ENCODE measurements at regions not wholly inside any gene's neighbourhood (a gene's known extent, or its start where the extent isn't known, plus 50 kb on each side); places are given as distances from the start of the nearest gene placed in this dataset.
"Not testable (repeated sequence)": the region's sequence is repeated elsewhere in the genome, so short reads cannot be mapped to it uniquely, and the experiment has no call there.

GRCh38 chr2:155021618-155022017 lies 323.1 kb downstream of the KCNJ3 start:
- DNase-seq (ENCODE audit: low read depth): no peak

- DNase-seq (ENCODE audit: low read depth): no peak
Measured at GRCh38 chr2:155020246-155020645, 321.8 kb downstream of the KCNJ3 start.

GRCh38 chr2:155010925-155011324 lies 312.4 kb downstream of the KCNJ3 start:
- DNase-seq (ENCODE audit: low read depth): no peak

GRCh38 chr2:154995361-154995760 lies 296.9 kb downstream of the KCNJ3 start:
- no peak for DNase-seq (ENCODE audit: low read depth)

GRCh38 chr2:154992826-154993225 lies 294.3 kb downstream of the KCNJ3 start:
- no peak for DNase-seq (ENCODE audit: low read depth)

GRCh38 chr2:154978710-154979109 lies 280.2 kb downstream of the KCNJ3 start:
- no peak for DNase-seq (ENCODE audit: low read depth)

- DNase-seq (ENCODE audit: low read depth): no peak
Measured at GRCh38 chr2:154978244-154978643, 279.7 kb downstream of the KCNJ3 start.

GRCh38 chr2:154974041-154974440 lies 275.5 kb downstream of the KCNJ3 start:
- DNase-seq (ENCODE audit: low read depth): no peak

- no peak for DNase-seq (ENCODE audit: low read depth)
Measured at GRCh38 chr2:154963511-154963910, 265.0 kb downstream of the KCNJ3 start.

GRCh38 chr2:154961676-154962075 lies 263.2 kb downstream of the KCNJ3 start:
- no peak for DNase-seq (ENCODE audit: low read depth)

- no peak for DNase-seq (ENCODE audit: low read depth)
Measured at GRCh38 chr2:154960802-154961583, 262.5 kb downstream of the KCNJ3 start.

DNA sequence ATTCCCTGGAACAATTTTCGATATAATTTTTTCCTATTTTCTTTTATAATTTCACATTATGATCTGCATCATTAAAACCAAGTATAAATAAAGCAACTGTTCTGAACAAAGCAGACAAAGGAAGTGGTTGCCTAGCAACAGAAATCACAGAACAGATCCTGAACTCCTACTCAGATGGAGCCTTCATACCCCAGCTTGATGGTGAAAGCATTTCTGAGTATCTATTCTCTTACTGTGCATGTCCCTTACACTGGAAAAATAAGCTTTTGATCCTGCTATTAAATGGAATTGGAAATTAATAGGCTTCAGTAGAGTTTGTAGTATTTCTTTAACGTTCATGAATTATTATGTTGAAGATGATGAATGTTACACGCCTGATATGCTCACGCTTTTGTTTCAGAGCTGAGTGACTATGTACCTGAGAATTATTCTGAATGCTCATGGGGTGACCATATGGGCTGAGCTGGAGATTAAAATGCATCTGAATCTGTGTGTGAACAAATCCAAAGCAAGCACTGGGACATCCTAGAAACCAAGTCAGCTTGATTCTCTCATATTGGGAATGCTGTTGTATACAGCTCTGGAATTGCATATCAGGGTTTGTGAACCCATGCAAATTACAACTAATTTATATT lies 254.0 kb downstream of the KCNJ3 start:
- no peak for DNase-seq (ENCODE audit: low read depth)

- DNase-seq (ENCODE audit: low read depth): not testable (repeated sequence)
Measured at GRCh38 chr2:154947416-154947815, 248.9 kb downstream of the KCNJ3 start.

DNA sequence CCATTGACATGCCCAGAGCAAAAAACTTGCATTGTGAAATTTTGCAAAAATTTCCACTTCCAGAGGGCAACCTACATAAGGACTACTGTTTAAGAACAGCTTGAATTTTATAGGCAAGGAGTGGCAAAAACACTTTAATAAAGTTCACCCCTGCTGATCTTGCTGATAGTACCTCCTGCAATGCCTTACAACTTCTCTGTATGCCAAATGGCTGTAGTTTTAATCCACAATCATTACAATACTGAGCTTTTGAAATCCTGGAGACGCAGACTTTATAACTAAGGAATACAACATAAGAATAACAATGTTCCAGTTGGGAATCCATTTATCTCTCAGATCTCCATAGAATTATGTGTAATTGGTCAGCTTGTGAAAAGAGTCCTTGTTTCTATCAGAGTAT lies 247.5 kb downstream of the KCNJ3 start:
- DNase-seq (ENCODE audit: low read depth): no peak

- DNase-seq (ENCODE audit: low read depth): no peak
Measured at GRCh38 chr2:154941379-154941778, 242.9 kb downstream of the KCNJ3 start.

- DNase-seq (ENCODE audit: low read depth): no peak
Measured at GRCh38 chr2:154934213-154934612, 235.7 kb downstream of the KCNJ3 start.

- no peak for DNase-seq (ENCODE audit: low read depth)
Measured at GRCh38 chr2:154924531-154924930, 226.0 kb downstream of the KCNJ3 start.

GRCh38 chr2:154914561-154914960 lies 216.1 kb downstream of the KCNJ3 start:
- DNase-seq (ENCODE audit: low read depth): no peak

DNA sequence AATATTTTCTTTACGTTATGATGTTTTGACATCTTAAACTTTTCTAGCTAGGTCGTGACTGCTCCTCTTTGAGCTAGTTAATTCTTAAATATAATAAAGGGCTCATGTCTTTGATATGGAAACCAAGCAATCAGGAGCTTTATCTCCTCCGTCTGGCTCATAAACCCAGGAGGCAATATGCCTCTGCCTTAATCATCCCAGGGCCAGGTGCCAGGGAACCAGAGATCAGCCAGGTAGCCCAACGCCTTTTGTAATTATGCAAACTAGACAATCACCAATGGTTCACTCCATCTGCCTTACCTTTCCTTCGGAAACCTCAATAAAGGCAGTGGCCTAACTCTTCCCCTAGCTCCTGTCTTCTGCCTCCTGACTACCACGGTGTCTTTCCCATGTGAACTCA lies 213.7 kb downstream of the KCNJ3 start:
- no peak for DNase-seq (ENCODE audit: low read depth)

- DNase-seq (ENCODE audit: low read depth): no peak
Measured at GRCh38 chr2:154911729-154912128, 213.2 kb downstream of the KCNJ3 start.

DNA sequence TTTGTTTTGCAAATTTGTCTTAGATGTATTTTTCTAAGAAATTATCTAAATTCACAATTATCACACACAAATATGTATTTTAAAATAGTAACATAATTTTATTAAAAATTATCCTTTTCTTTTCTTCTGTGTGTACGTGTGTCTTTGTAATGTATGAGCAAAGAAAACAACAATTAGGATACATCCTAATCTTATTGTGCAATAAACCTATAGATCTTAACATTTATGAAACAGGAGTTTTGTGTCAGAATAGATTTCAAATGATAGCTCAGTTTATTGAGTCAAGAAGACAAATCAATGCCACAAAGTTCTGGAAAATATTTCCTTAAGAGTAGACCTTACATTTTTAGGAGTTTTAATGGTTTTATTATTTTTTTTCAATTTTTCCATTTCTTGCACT lies 212.2 kb downstream of the KCNJ3 start:
- DNase-seq (ENCODE audit: low read depth): no peak

- DNase-seq (ENCODE audit: low read depth): no peak
Measured at GRCh38 chr2:154908327-154908726, 209.8 kb downstream of the KCNJ3 start.
